H1 (cell line): ENCODE measurements at regions not wholly inside any gene's neighbourhood (a gene's known extent, or its start where the extent isn't known, plus 50 kb on each side); places are given as distances from the start of the nearest gene placed in this dataset.
"Not testable (repeated sequence)": the region's sequence is repeated elsewhere in the genome, so short reads cannot be mapped to it uniquely, and the experiment has no call there.

ENCODE experiments used
- CTCF ChIA-PET: fragments of 300-600 bp; sonication (Branson Sonifier 250); formaldehyde crosslinking; loops from one replicate; lab custom pipeline; 2021; ENCODE audit not compliant: partially characterized antibody; lab: Charles Lee
- POLR2A ChIA-PET: fragments of 300-600 bp; sonication (Branson Sonifier 250); formaldehyde crosslinking; loops from one replicate; lab custom pipeline; 2021; ENCODE audit warnings: inconsistent platforms; ENCODE audit not compliant: partially characterized antibody; lab: Charles Lee
- DNase-seq, 2 experiments: peaks; one replicate each; pipeline versions ENCODE4 v3.0.0 to v3.0.0-alpha.2; 2010 to 2022; ENCODE audit warnings: low spot score in 2 of 2, low read depth in 1 of 2, mixed read lengths in 1 of 2
- FAIRE-seq: peaks from 2 replicates; lab custom pipeline; 2011; peaks lifted over from hg19 to GRCh38; lab: Jason Lieb, UNC
- H2AFZ ChIP-seq: 2 replicates; pipeline ENCODE4 v1.8.1; 2012; ENCODE audit warnings: low read length, inconsistent platforms
- H2AK5ac ChIP-seq: 2 replicates; pipeline ENCODE4 v1.6.1; 2013; ENCODE audit warnings: low read depth, low read length
- H2BK120ac ChIP-seq: replicated peaks from 2 replicates; pipeline ENCODE3; 2013; ENCODE audit warnings: low read depth, low read length, inconsistent platforms
- H2BK12ac ChIP-seq: 2 replicates; pipeline ENCODE4 v1.6.1; 2013; ENCODE audit warnings: low read depth, low read length
- H2BK15ac ChIP-seq: 2 replicates; pipeline ENCODE4 v1.6.1; 2013; ENCODE audit warnings: low read length
- H2BK20ac ChIP-seq: 2 replicates; pipeline ENCODE4 v1.6.1; 2013; ENCODE audit warnings: low read length
- H2BK5ac ChIP-seq: 2 replicates; pipeline ENCODE4 v1.6.1; 2013; ENCODE audit warnings: low read depth, low read length
- H3K14ac ChIP-seq: 2 replicates; pipeline ENCODE4 v1.6.1; 2013; ENCODE audit warnings: inconsistent platforms; ENCODE audit not compliant: insufficient read length
- H3K18ac ChIP-seq: 2 replicates; pipeline ENCODE4 v1.6.1; 2013; ENCODE audit warnings: low read length; ENCODE audit errors: extremely low read depth
- H3K23ac ChIP-seq: 2 replicates; pipeline ENCODE4 v1.6.1; 2013; ENCODE audit warnings: inconsistent platforms; ENCODE audit not compliant: insufficient read length
- H3K23me2 ChIP-seq: 2 replicates; pipeline ENCODE4 v1.6.1; 2013; ENCODE audit warnings: low read depth, low read length
- H3K27ac ChIP-seq: 2 replicates; pipeline ENCODE4 v1.6.1; 2011; ENCODE audit warnings: low read depth, low read length, inconsistent platforms
- H3K27me3 ChIP-seq, 4 experiments: replicated peaks in 1 of 4; 1 replicate in 1 of 4; 2 replicates in 3 of 4; pipeline versions ENCODE4 v1.6.1 to v1.8.1; 2011 to 2013; ENCODE audit warnings: low read length in 3 of 4, mild to moderate bottlenecking in 3 of 4, inconsistent platforms in 2 of 4, mixed read lengths in 2 of 4, moderate library complexity in 1 of 4; ENCODE audit not compliant: control insufficient read depth in 3 of 4, insufficient read depth in 3 of 4; ENCODE audit errors: extremely low read depth in 1 of 4
- H3K36me3 ChIP-seq, 4 experiments: 2 replicates each; pipeline versions ENCODE4 v1.6.1 to v1.8.1; 2011 to 2013; ENCODE audit warnings: mild to moderate bottlenecking in 4 of 4, low read length in 3 of 4, moderate library complexity in 2 of 4, control low read depth in 1 of 4, inconsistent platforms in 1 of 4; ENCODE audit not compliant: insufficient read depth in 4 of 4, control insufficient read depth in 2 of 4
- H3K4ac ChIP-seq: replicated peaks from 2 replicates; pipeline ENCODE3; 2013; ENCODE audit warnings: low read length, low read depth, mixed read lengths, inconsistent platforms; ENCODE audit not compliant: insufficient read length
- H3K4me1 ChIP-seq, 4 experiments: replicated peaks in 1 of 4; 1 replicate in 1 of 4; 2 replicates in 3 of 4; pipeline versions ENCODE4 v1.6.1 to v1.8.1; 2011 to 2013; ENCODE audit warnings: low read length in 3 of 4, inconsistent platforms in 2 of 4, mixed read lengths in 1 of 4; ENCODE audit not compliant: insufficient read depth in 4 of 4, control insufficient read depth in 3 of 4
- H3K4me2 ChIP-seq, 2 experiments: 2 replicates each; pipeline versions ENCODE4 v1.6.1 to v1.8.1; 2011 to 2013; ENCODE audit warnings: low read depth in 2 of 2, low read length in 2 of 2, control low read depth in 1 of 2, inconsistent platforms in 1 of 2, mild to moderate bottlenecking in 1 of 2; ENCODE audit not compliant: insufficient read depth in 1 of 2
- H3K4me3 ChIP-seq, 4 experiments: fragments of 200-600, 300-600 bp in 1 of 4; sonication (generic), shearing (Covaris generic), sonication (Bioruptor Twin) in 1 of 4; 2 replicates each; pipeline versions ENCODE4 v1.5.1 to v1.8.1; 2011 to 2016; ENCODE audit warnings: low read length in 4 of 4, low read depth in 3 of 4, control low read depth in 2 of 4, inconsistent platforms in 2 of 4, mild to moderate bottlenecking in 2 of 4, mixed read lengths in 1 of 4, moderate library complexity in 1 of 4; ENCODE audit not compliant: insufficient read depth in 2 of 4; ENCODE audit errors: extremely low read depth in 1 of 4
- H3K56ac ChIP-seq: replicated peaks from 2 replicates; pipeline ENCODE3; 2013; ENCODE audit warnings: low read depth, mild to moderate bottlenecking, mixed read lengths, low read length, inconsistent platforms; ENCODE audit not compliant: insufficient read length
- H3K79me1 ChIP-seq: 2 replicates; pipeline ENCODE4 v1.6.1; 2013; ENCODE audit warnings: low read depth, low read length, control low read depth
- H3K79me2 ChIP-seq, 2 experiments: 2 replicates each; pipeline versions ENCODE4 v1.6.1 to v1.8.1; 2012 to 2013; ENCODE audit warnings: low read length in 2 of 2, mild to moderate bottlenecking in 2 of 2, inconsistent platforms in 1 of 2; ENCODE audit not compliant: insufficient read depth in 2 of 2, control insufficient read depth in 1 of 2
- H3K9ac ChIP-seq, 4 experiments: replicated peaks in 1 of 4; 1 replicate in 1 of 4; 2 replicates in 3 of 4; pipeline versions ENCODE4 v1.6.1 to v1.8.1; 2011 to 2013; ENCODE audit warnings: low read depth in 3 of 4, low read length in 3 of 4, control low read depth in 2 of 4, mild to moderate bottlenecking in 2 of 4, moderate library complexity in 2 of 4, inconsistent platforms in 1 of 4; ENCODE audit errors: extremely low read depth in 1 of 4
- H3K9me3 ChIP-seq, 2 experiments: 2 replicates each; pipeline versions ENCODE4 v1.6.1 to v1.8.1; 2012 to 2013; ENCODE audit warnings: mild to moderate bottlenecking in 2 of 2, moderate library complexity in 2 of 2, control low read depth in 1 of 2, inconsistent platforms in 1 of 2, low read depth in 1 of 2, low read length in 1 of 2, mixed read lengths in 1 of 2; ENCODE audit not compliant: insufficient read depth in 2 of 2
- H4K20me1 ChIP-seq, 2 experiments: replicated peaks in 1 of 2; 2 replicates each; pipeline versions ENCODE3 to v1.8.1; 2011 to 2013; ENCODE audit warnings: inconsistent platforms in 2 of 2, low read length in 2 of 2, mild to moderate bottlenecking in 1 of 2; ENCODE audit not compliant: insufficient read depth in 2 of 2, control insufficient read depth in 1 of 2
- H4K5ac ChIP-seq: 2 replicates; pipeline ENCODE4 v1.6.1; 2013; ENCODE audit warnings: low read length, low read depth, mixed read lengths, inconsistent platforms; ENCODE audit not compliant: insufficient read length
- H4K8ac ChIP-seq: 2 replicates; pipeline ENCODE4 v1.8.0; 2013; ENCODE audit warnings: mild to moderate bottlenecking, moderate library complexity, low read length, inconsistent platforms; ENCODE audit not compliant: insufficient read depth; ENCODE audit errors: extremely low read depth
- H4K91ac ChIP-seq: replicated peaks from 2 replicates; pipeline ENCODE3; 2013; ENCODE audit warnings: low read length, mixed read lengths, inconsistent platforms; ENCODE audit not compliant: insufficient read length
- WGBS, 2 experiments: shearing (Covaris generic) in 1 of 2; methylation state at CpG; one replicate each; pipeline versions ENCODE4 v1.1.6 to v1.1.7; 2013 to 2015; ENCODE audit warnings: low lambda C conversion rate in 2 of 2, mixed read lengths in 2 of 2, inconsistent platforms in 1 of 2, low coverage in 1 of 2, missing lambda C conversion rate in 1 of 2; ENCODE audit not compliant: insufficient replicate concordance in 2 of 2, insufficient coverage in 1 of 2, insufficient read length in 1 of 2; ENCODE audit errors: extremely low coverage in 1 of 2, missing lambda C conversion rate in 1 of 2; 5-methylcytosine and 5-hydroxymethylcytosine counted together

DNA sequence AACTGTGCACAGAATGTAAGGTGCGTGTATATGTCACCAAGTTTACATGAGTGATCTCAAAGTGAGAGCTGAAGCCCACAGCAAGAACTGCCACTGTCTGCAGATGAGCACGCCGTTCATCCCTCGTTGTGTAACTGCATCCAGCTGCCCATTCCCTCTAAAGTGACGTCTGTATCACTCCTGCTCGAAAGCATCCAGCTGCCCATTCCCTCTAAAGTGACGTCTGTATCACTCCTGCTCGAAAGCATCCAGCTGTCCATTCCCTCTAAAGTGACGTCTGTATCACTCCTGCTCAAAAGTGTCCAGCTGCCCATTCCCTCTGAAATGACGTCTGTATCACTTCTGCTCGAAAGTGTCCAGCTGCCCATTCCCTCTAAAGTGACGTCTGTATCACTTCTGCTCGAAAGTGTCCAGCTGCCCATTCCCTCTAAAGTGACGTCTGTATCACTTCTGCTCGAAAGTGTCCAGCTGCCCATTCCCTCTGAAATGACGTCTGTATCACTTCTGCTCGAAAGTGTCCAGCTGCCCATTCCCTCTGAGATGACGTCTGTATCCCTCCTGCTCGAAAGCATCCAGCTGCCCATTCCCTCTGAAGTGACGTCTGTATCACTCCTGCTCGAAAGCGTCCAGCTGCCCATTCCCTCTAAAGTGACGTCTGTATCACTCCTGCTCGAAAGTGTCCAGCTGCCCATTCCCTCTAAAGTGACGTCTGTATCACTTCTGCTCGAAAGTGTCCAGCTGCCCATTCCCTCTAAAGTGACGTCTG is 871.4 kb downstream of the TRIML1 start:
- H3K18ac ChIP-seq, H2BK5ac ChIP-seq, POLR2A ChIA-PET, H3K9ac ChIP-seq, H4K91ac ChIP-seq, H3K36me3 ChIP-seq, H2BK120ac ChIP-seq, H3K23ac ChIP-seq, DNase-seq, H3K14ac ChIP-seq, H3K4me2 ChIP-seq, H2AK5ac ChIP-seq, H4K5ac ChIP-seq, H4K20me1 ChIP-seq, H3K4me1 ChIP-seq, H3K4ac ChIP-seq, H2BK12ac ChIP-seq, H3K23me2 ChIP-seq, H2BK15ac ChIP-seq, H3K27ac ChIP-seq, H4K8ac ChIP-seq, H3K79me1 ChIP-seq, H3K27me3 ChIP-seq, H3K56ac ChIP-seq, H2AFZ ChIP-seq, FAIRE-seq, H3K9me3 ChIP-seq, H3K79me2 ChIP-seq, H3K4me3 ChIP-seq: not testable (repeated sequence)
- CTCF ChIA-PET, result interaction anchor here (0.6 to 1.6 kb wide), 3 partner anchors 10 to 475 kb away, joined by 3 to 4 read pairs (median 3); no protein-coding TSS in a partner anchor
- 86% methylated on average over 19 of the region's 27 CpGs; no CpG with 5 or more reads in 1 of the 2 experiments for WGBS, 2 experiments
- 0 out of 2 replicates have a peak overlapping the region, but pooled peaks have one; percentile 1 for H2BK20ac ChIP-seq
